Transverse colon (tissue), 4 donors: ENCODE measurements at regions not wholly inside any gene's neighbourhood (a gene's known extent, or its start where the extent isn't known, plus 50 kb on each side); places are given as distances from the start of the nearest gene placed in this dataset.
A peak's percentile ranks its signal among the peaks of the same experiment; 100 is the strongest.

Experiments
- DNase-seq: peaks from one replicate; pipeline ENCODE4 v3.0.0-alpha.2; 2019
- H3K27ac ChIP-seq, 4 donors: fragments of 200-600 bp; sonication (generic); 2 replicates each; pipeline ENCODE4 v1.5.1; 2016 to 2018; ENCODE audit warnings: inconsistent platforms in 4 of 4
- H3K27me3 ChIP-seq: fragments of 200-600 bp; sonication (generic); 2 replicates; pipeline ENCODE4 v1.5.1; 2017; ENCODE audit warnings: inconsistent platforms
- H3K36me3 ChIP-seq, 4 donors: fragments of 200-600 bp; sonication (generic); 2 replicates each; pipeline ENCODE4 v1.5.1; 2017 to 2019; ENCODE audit warnings: inconsistent platforms in 4 of 4
- H3K4me1 ChIP-seq, 4 donors: fragments of 200-600 bp; sonication (generic); 2 replicates each; pipeline ENCODE4 v1.5.1; 2017 to 2020; ENCODE audit warnings: inconsistent platforms in 4 of 4
- H3K4me3 ChIP-seq, 4 donors: fragments of 200-600 bp; sonication (generic); 1 replicate in 1 of 4; 2 replicates in 3 of 4; pipeline versions ENCODE4 v1.5.1 to v1.6.1; 2017 to 2019; ENCODE audit warnings: inconsistent platforms in 4 of 4
- H3K9me3 ChIP-seq, 2 donors: fragments of 200-600 bp; sonication (generic); 2 replicates each; pipeline ENCODE4 v1.5.1; 2017 to 2019; ENCODE audit warnings: inconsistent platforms in 2 of 2
- EP300 ChIP-seq: sonication (generic); formaldehyde crosslinking; IDR thresholded peaks from one replicate; pipeline ENCODE4 v1.6.1; 2017; ENCODE audit warnings: antibody characterized with exemption, low read depth
- POLR2A ChIP-seq: fragments of 450-650 bp; IDR thresholded peaks from one replicate; pipeline ENCODE4 v1.6.1; 2016; ENCODE audit warnings: antibody characterized with exemption, mild to moderate bottlenecking, moderate library complexity
- POLR2AphosphoS5 ChIP-seq, 3 donors: sonication (generic); formaldehyde crosslinking; IDR thresholded peaks; one replicate each; pipeline ENCODE4 v1.6.1; 2016; ENCODE audit warnings: antibody characterized with exemption in 3 of 3
- WGBS, 2 donors: methylation state at CpG; one replicate each; pipeline ENCODE4 v1.1.5; 2018; ENCODE audit warnings: low coverage in 1 of 2; 5-methylcytosine and 5-hydroxymethylcytosine counted together
- in situ Hi-C, 4 donors: fragments of 200-750 bp; cut with MboI; loops; one replicate each; pipeline versions ENCODE4 v1.15.0 to v1.15.1; 2017; ENCODE audit warnings: low sequenced_read_pairs in 3 of 4, low pct_ligation_motif_present in 1 of 4, low pct_unique_long_range_greater_than_20kb in 1 of 4
- intact Hi-C: fragments of 100-400 bp; cut with DNase I; formaldehyde crosslinking; loops from one replicate; pipeline ENCODE4 v1.15.1; 2023; ENCODE audit warnings: low total_unique reads
- TF ChIP-seq, protein P1 (sequence below), 5 experiments: fragments of 200-600 bp in 3 of 5; fragments of 450-650 bp in 2 of 5; sonication (generic) in 3 of 5; IDR thresholded peaks; 1 replicate in 2 of 5; 2 replicates in 3 of 5; pipeline ENCODE4 v1.5.1; 2016 to 2017; ENCODE audit warnings: antibody characterized with exemption in 5 of 5, inconsistent platforms in 3 of 5, mild to moderate bottlenecking in 2 of 5, moderate library complexity in 1 of 5

DNA sequence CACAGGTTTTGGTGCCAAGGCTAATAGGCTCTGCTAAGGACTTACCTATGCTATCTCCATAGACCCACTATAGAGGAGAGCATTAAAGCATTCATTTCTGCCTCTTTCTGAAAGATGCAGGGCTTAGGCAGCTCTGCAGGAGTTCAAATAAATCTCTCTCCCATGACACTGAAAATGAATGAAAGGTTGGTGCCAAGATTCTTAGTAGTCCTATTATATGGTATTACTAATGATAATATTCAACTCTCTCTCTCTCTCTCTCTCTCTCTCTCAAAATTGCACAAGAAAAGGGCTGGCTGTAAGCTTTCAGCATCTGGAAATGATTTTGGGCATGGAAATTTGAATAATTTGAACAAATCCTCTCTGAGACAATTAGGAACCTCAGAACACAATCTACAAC is 433.7 kb downstream of the MBD2 start:
- H3K27me3 ChIP-seq: no peaks in the 10 kb centered on the region
- no peaks in the 10 kb centered on the region for H3K36me3 ChIP-seq
- DNase-seq: no peak
- peak overlapping the region in 2 of 4 donors; percentile 27 to 61 for H3K27ac ChIP-seq
- H3K4me3 ChIP-seq: no peak overlapping the region
- H3K4me1 ChIP-seq: peaks cover 0 to 24% (median 2%) of the 10 kb centered on the region in 4 donors
- no peaks in the 10 kb centered on the region for H3K9me3 ChIP-seq
- in situ Hi-C loops (no loop called here), intact Hi-C loops (no loop called here)
- no peak for TF ChIP-seq POLR2AphosphoS5 (IDR thresholded peaks at IDR 0.05)
- TF ChIP-seq, protein P1, sequence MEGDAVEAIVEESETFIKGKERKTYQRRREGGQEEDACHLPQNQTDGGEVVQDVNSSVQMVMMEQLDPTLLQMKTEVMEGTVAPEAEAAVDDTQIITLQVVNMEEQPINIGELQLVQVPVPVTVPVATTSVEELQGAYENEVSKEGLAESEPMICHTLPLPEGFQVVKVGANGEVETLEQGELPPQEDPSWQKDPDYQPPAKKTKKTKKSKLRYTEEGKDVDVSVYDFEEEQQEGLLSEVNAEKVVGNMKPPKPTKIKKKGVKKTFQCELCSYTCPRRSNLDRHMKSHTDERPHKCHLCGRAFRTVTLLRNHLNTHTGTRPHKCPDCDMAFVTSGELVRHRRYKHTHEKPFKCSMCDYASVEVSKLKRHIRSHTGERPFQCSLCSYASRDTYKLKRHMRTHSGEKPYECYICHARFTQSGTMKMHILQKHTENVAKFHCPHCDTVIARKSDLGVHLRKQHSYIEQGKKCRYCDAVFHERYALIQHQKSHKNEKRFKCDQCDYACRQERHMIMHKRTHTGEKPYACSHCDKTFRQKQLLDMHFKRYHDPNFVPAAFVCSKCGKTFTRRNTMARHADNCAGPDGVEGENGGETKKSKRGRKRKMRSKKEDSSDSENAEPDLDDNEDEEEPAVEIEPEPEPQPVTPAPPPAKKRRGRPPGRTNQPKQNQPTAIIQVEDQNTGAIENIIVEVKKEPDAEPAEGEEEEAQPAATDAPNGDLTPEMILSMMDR (IDR thresholded peaks at IDR 0.05): no peak
- TF ChIP-seq EP300: no peak
- no peak for TF ChIP-seq POLR2A

DNA sequence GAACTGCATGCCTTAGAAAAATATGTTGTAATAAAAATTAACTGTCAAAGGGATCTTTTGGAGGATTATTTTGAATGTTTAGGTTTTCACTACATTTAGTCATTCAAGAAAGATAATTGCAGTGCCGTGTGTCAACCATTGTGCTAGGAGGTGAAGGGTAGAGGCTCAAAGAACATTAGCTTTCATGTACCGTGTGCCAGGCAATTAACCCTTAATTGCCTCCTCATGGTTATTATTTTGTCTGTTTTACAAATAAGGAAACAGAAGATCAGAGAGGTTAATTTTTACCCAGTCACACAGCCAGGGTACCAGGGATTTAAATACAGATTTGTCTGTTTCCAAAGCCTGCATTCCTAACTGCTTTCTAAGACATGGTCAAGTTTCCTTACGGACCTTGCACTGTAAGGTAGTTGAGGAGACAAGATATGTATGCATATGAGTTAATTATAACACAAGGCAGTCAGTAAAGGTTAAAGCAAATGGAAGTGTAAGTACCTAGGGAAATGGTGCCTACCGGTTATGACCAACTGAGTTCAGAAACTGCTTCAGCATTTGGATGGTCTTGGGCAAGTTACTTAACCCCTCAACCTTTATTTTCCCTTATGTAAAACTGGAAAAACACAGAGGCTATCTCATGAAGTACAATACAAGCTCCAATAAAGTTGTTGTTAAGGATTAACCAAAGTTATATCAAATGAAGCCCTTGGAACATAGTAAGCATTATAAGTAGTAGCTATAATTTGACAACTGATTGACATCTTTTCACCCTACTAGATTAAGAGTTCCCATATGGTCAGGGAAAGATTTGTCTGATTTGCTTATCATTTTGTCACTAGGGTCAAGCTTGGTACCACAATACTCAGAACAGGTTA is 434.9 kb downstream of the MBD2 start:
- in situ Hi-C loops: no loop called here
- DNase-seq: no peak
- Histone ChIP-seq H3K4me1 (peaks cover 0 to 15% (median 2%) of the 10 kb centered on the region in 4 donors), H3K4me3 (no peak overlapping the region), H3K27me3 (no peaks in the 10 kb centered on the region), H3K36me3 (no peaks in the 10 kb centered on the region), H3K27ac (peak overlapping the region; percentile 8 to 61 (median 36)), H3K9me3 (no peaks in the 10 kb centered on the region)
- TF ChIP-seq EP300 (no peak), POLR2A (no peak), POLR2AphosphoS5 (IDR thresholded peaks at IDR 0.05) (no peak)
- TF ChIP-seq, protein P1 (IDR thresholded peaks at IDR 0.05): no peak
- WGBS, 2 donors: 44 to 48% methylated on average over 4 of the region's 4 CpGs
- intact Hi-C loops: no loop called here

DNA sequence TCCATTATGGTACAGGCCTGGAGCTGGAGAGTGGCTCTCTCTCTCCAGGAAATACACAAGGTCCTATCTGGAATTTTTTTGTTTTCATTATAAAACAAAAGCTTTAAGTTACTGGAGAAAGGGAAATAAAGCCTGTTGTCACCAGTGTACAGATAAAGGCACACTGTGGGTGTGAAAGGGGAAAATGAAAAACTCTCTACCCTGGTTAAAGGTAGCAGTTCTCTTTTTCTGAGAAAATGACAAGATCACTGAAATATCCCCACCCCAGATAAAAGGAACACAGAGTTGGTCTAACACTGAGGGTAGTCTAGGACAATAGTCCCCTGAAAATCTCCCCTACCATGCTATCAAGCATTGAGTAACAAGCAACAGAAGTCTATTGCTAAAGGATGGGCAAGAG is 438.7 kb downstream of the MBD2 start:
- in situ Hi-C loops (no loop called here), intact Hi-C loops (no loop called here)
- no peak for DNase-seq
- Histone ChIP-seq H3K4me1 (peaks cover 0 to 12% (median 2%) of the 10 kb centered on the region in 4 donors), H3K27me3 (no peaks in the 10 kb centered on the region), H3K4me3 (no peak overlapping the region), H3K36me3 (no peaks in the 10 kb centered on the region), H3K9me3 (no peaks in the 10 kb centered on the region), H3K27ac (no peak overlapping the region)
- TF ChIP-seq POLR2AphosphoS5 (IDR thresholded peaks at IDR 0.05) (no peak), POLR2A (no peak), EP300 (no peak)
- TF ChIP-seq, protein P1 (IDR thresholded peaks at IDR 0.05): no peak

DNA sequence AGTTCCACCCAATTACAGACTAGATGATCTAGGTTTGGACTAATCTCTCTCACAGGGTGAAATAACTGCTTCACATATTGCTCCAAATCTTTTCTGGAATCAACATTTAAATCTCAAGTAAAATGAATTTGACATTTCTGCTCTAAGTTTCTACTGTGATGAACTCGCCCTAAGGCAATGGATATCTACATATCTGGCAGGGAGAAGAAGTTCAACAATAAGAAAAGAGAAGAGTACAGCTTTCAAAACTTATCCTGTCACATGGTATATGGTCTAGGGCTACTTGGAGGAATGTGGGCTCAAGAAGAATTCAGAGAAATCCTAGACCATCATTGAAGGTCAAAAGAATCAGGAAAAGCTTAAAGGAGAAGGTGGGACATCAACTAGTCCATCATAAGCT is 440.2 kb downstream of the MBD2 start:
- H3K27ac ChIP-seq: no peak overlapping the region
- no peak overlapping the region for H3K4me3 ChIP-seq
- peaks cover 0 to 1% (median 0%) of the 10 kb centered on the region in 4 donors for H3K4me1 ChIP-seq
- intact Hi-C loops: no loop called here
- no peak for DNase-seq
- WGBS, 2 donors: 60 to 72% methylated on average over 1 of the region's 1 CpG
- no peaks in the 10 kb centered on the region for H3K36me3 ChIP-seq
- TF ChIP-seq EP300 (no peak), POLR2A (no peak), POLR2AphosphoS5 (IDR thresholded peaks at IDR 0.05) (no peak)
- TF ChIP-seq, protein P1 (IDR thresholded peaks at IDR 0.05): no peak
- no peaks in the 10 kb centered on the region for H3K27me3 ChIP-seq
- in situ Hi-C loops: no loop called here
- no peaks in the 10 kb centered on the region for H3K9me3 ChIP-seq
